ENCODE measurements at regions not wholly inside any gene's neighbourhood (a gene's known extent, or its start where the extent isn't known, plus 50 kb on each side); places are given as distances from the start of the nearest gene placed in this dataset.

GRCh38 chr11:97742717-97743116 is 1278.0 kb upstream of the CNTN5 start:
- TF ChIP-seq ELK1 (IDR thresholded peaks at IDR 0.05; ENCODE audit: low read depth, low read length) (no peak), NR3C1 (IDR thresholded peaks at IDR 0.05) (no peak), MAFK (IDR thresholded peaks at IDR 0.05; ENCODE audit: partially characterized antibody) (no peak), CTCF (IDR thresholded peaks at IDR 0.05) (no peak), ZC3H11A (IDR thresholded peaks at IDR 0.05) (no peak), SMC3 (IDR thresholded peaks at IDR 0.05) (no peak)

Measured in A549 (cell line).